ENCODE measurements at regions not wholly inside any gene's neighbourhood (a gene's known extent, or its start where the extent isn't known, plus 50 kb on each side); places are given as distances from the start of the nearest gene placed in this dataset.

- TF ChIP-seq EZH2 (IDR thresholded peaks at IDR 0.05; ENCODE audit: insufficient read depth, poor library complexity, severe bottlenecking) = no peak
- no peak for TF ChIP-seq EZH2phosphoT487 (IDR thresholded peaks at IDR 0.05; ENCODE audit: insufficient read depth, low read depth)
These were observed 481.9 kb downstream of the C6orf118 start for GRCh38 chr6:164827537-164827936.
